AG04450 (cell line): ENCODE measurements at regions not wholly inside any gene's neighbourhood (a gene's known extent, or its start where the extent isn't known, plus 50 kb on each side); places are given as distances from the start of the nearest gene placed in this dataset.

ENCODE experiments used
- CTCF ChIA-PET: fragments of 300-600, 350-600 bp; formaldehyde crosslinking; extraction: SDS; loops from one replicate; lab custom pipeline; 2022; ENCODE audit warnings: antibody characterized with exemption, inconsistent platforms; lab: Charles Lee
- POLR2A ChIA-PET: fragments of 350-600 bp; formaldehyde crosslinking; extraction: SDS; loops from one replicate; lab custom pipeline; 2021; ENCODE audit warnings: antibody characterized with exemption, inconsistent platforms; lab: Yijun Ruan, JAX
- DNase-seq: peaks from one replicate; pipeline ENCODE4 v3.0.0-alpha.2; 2011; ENCODE audit warnings: low read depth, low spot score
- H3K27ac ChIP-seq: one replicate; pipeline ENCODE4 v1.5.1; 2012; ENCODE audit warnings: low read depth, low read length, control low read depth
- H3K27me3 ChIP-seq: one replicate; pipeline ENCODE4 v1.6.0; 2012; ENCODE audit warnings: low read length; ENCODE audit not compliant: control insufficient read depth, insufficient read depth
- H3K4me3 ChIP-seq: 2 replicates; pipeline ENCODE4 v1.5.1; 2011; ENCODE audit warnings: mild to moderate bottlenecking, low read depth, low read length, control low read depth
- H3K9me3 ChIP-seq: 2 replicates; pipeline ENCODE4 v1.5.1; 2012; ENCODE audit warnings: low read length; ENCODE audit not compliant: control insufficient read depth, insufficient read depth
- CTCF ChIP-seq: IDR thresholded peaks from 2 replicates; pipeline ENCODE4 v1.5.1; 2011; ENCODE audit warnings: low read depth, low read length, control low read depth, inconsistent platforms

- CTCF ChIA-PET: no interaction called here
- no peaks in the 10 kb centered on the region for H3K9me3 ChIP-seq
- POLR2A ChIA-PET: no interaction called here
- H3K4me3 ChIP-seq: no peak overlapping the region
- no peaks in the 10 kb centered on the region for H3K27me3 ChIP-seq
- no peak for TF ChIP-seq CTCF
- H3K27ac ChIP-seq: no peak overlapping the region
- DNase-seq: no peak
These were observed 611.7 kb upstream of the FTMT start for GRCh38 chr5:121239951-121240350.

- CTCF ChIA-PET: no interaction called here
These were observed 604.7 kb upstream of the FTMT start for GRCh38 chr5:121246971-121247370.

DNA sequence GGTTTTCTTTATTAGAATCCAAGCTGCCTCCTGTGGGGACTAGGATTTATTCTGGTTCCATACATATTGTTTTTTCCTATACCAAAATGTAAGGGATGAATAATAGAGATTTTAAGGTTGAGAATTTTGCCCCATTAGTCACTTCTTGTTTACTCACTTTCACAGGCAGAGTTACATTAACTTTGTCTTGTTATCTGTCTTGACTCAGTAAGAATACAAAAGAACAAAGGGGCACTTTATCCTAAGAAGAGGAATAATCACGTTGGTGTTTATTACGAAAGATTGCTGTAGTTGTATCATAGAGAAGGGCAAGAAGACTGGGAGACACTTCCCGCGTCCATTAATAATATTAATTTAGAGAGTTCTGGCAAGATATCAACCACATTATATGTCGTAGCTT is 599.7 kb upstream of the FTMT start:
- TF ChIP-seq CTCF: no peak
- DNase-seq: no peak
- Histone ChIP-seq H3K9me3 (no peaks in the 10 kb centered on the region), H3K27ac (no peak overlapping the region), H3K4me3 (no peak overlapping the region), H3K27me3 (no peaks in the 10 kb centered on the region)
- ChIA-PET CTCF (no interaction called here), POLR2A (interaction anchor here (0.6 kb wide), 1 partner anchor 125 kb away, joined by 5 read pairs; no protein-coding TSS in a partner anchor)

More at GRCh38 chr5:121246971-121247370, 604.7 kb upstream of the FTMT start:
- no peak overlapping the region for H3K27ac ChIP-seq
- TF ChIP-seq CTCF: no peak
- no peak overlapping the region for H3K4me3 ChIP-seq
- DNase-seq: no peak
- H3K9me3 ChIP-seq: no peaks in the 10 kb centered on the region
- POLR2A ChIA-PET: no interaction called here
- H3K27me3 ChIP-seq: no peaks in the 10 kb centered on the region

DNA sequence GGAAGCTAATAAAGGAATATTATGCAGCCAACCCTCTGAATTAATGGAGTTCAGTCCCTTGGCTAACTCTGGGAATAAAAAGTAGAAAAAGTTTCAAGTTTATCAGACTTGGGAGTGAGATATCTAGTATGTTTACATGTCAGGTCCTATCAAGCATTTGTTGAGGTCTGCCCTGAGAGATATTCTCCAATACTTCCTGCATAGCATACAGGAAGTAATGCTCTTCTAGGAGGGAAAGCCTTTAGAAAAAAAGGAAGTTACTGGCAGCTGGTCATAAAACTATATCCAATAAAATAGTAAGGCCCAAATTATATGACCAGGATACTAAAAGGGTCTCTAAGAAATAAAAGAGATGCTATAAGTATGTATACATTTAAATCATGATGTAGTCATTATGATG is 594.1 kb upstream of the FTMT start:
- CTCF ChIA-PET: no interaction called here
- no peak for DNase-seq
- POLR2A ChIA-PET: no interaction called here
- Histone ChIP-seq H3K9me3 (no peaks in the 10 kb centered on the region), H3K4me3 (no peak overlapping the region), H3K27me3 (no peaks in the 10 kb centered on the region), H3K27ac (no peak overlapping the region)
- TF ChIP-seq CTCF: no peak

GRCh38 chr5:121263456-121263855 is 588.2 kb upstream of the FTMT start:
- no peak overlapping the region for H3K4me3 ChIP-seq
- H3K27me3 ChIP-seq: no peaks in the 10 kb centered on the region
- H3K27ac ChIP-seq: no peak overlapping the region
- no peak for TF ChIP-seq CTCF
- ChIA-PET POLR2A (no interaction called here), CTCF (no interaction called here)
- DNase-seq: no peak
- H3K9me3 ChIP-seq: no peaks in the 10 kb centered on the region
